Common myeloid progenitor, CD34-positive (primary cell): ENCODE measurements at regions not wholly inside any gene's neighbourhood (a gene's known extent, or its start where the extent isn't known, plus 50 kb on each side); places are given as distances from the start of the nearest gene placed in this dataset.

Experiments used
- CTCF ChIA-PET: fragments of 350-600 bp; sonication (Branson Sonifier 250); formaldehyde crosslinking; loops from one replicate; lab custom pipeline; 2021; ENCODE audit warnings: antibody characterized with exemption; lab: Charles Lee
- POLR2A ChIA-PET: fragments of 350-600 bp; sonication (Branson Sonifier 250); formaldehyde crosslinking; loops from one replicate; lab custom pipeline; 2021; ENCODE audit warnings: antibody characterized with exemption; lab: Charles Lee
- DNase-seq, 3 donors: peaks; one replicate each; pipeline versions ENCODE4 v3.0.0 to v3.0.0-alpha.2; 2013
- H3K27ac ChIP-seq, 2 experiments: 1 replicate in 1 of 2; 2 replicates in 1 of 2; pipeline ENCODE4 v1.7.0; 2013; ENCODE audit warnings: inconsistent platforms in 2 of 2, low read length in 2 of 2, mild to moderate bottlenecking in 2 of 2, low read depth in 1 of 2, moderate library complexity in 1 of 2; ENCODE audit not compliant: severe bottlenecking in 2 of 2, insufficient read depth in 1 of 2, poor library complexity in 1 of 2
- H3K27me3 ChIP-seq, 5 experiments: replicated peaks in 2 of 5; 1 replicate in 3 of 5; 2 replicates in 2 of 5; pipeline versions ENCODE4 v1.6.1 to v1.7.0; 2013; ENCODE audit warnings: low read length in 4 of 5, mild to moderate bottlenecking in 2 of 5, moderate library complexity in 2 of 5, inconsistent platforms in 1 of 5; ENCODE audit not compliant: insufficient read depth in 5 of 5, control insufficient read depth in 4 of 5
- H3K36me3 ChIP-seq, 4 experiments: 1 replicate in 2 of 4; 2 replicates in 2 of 4; pipeline versions ENCODE4 v1.6.1 to v1.7.0; 2013; ENCODE audit warnings: low read length in 3 of 4, control low read depth in 1 of 4, mild to moderate bottlenecking in 1 of 4; ENCODE audit not compliant: control insufficient read depth in 4 of 4, insufficient read depth in 4 of 4
- H3K4me1 ChIP-seq, 4 experiments: 1 replicate in 3 of 4; 2 replicates in 1 of 4; pipeline versions ENCODE4 v1.6.1 to v1.7.1; 2013; ENCODE audit warnings: low read length in 3 of 4, mild to moderate bottlenecking in 3 of 4, control low read depth in 1 of 4, inconsistent platforms in 1 of 4, moderate library complexity in 1 of 4; ENCODE audit not compliant: control insufficient read depth in 4 of 4, insufficient read depth in 4 of 4; ENCODE audit errors: control extremely low read depth in 1 of 4
- H3K4me3 ChIP-seq, 7 experiments: 1 replicate in 4 of 7; 2 replicates in 3 of 7; pipeline versions ENCODE4 v1.5.1 to v1.7.0; 2013; ENCODE audit warnings: mild to moderate bottlenecking in 7 of 7, low read length in 6 of 7, moderate library complexity in 6 of 7, inconsistent platforms in 2 of 7, low read depth in 2 of 7, control low read depth in 1 of 7; ENCODE audit not compliant: insufficient read depth in 4 of 7, control insufficient read depth in 1 of 7; ENCODE audit errors: extremely low read depth in 1 of 7
- H3K9me3 ChIP-seq, 5 experiments: 1 replicate in 4 of 5; 2 replicates in 1 of 5; pipeline versions ENCODE4 v1.6.1 to v1.7.1; 2013; ENCODE audit warnings: low read length in 4 of 5, mild to moderate bottlenecking in 2 of 5, inconsistent platforms in 1 of 5, low read depth in 1 of 5, moderate library complexity in 1 of 5; ENCODE audit not compliant: control insufficient read depth in 4 of 5, insufficient read depth in 2 of 5; ENCODE audit errors: control extremely low read depth in 1 of 5
- WGBS: methylation state at CpG from one replicate; pipeline ENCODE4 v1.1.5; 2013; ENCODE audit not compliant: insufficient coverage; 5-methylcytosine and 5-hydroxymethylcytosine counted together

DNA sequence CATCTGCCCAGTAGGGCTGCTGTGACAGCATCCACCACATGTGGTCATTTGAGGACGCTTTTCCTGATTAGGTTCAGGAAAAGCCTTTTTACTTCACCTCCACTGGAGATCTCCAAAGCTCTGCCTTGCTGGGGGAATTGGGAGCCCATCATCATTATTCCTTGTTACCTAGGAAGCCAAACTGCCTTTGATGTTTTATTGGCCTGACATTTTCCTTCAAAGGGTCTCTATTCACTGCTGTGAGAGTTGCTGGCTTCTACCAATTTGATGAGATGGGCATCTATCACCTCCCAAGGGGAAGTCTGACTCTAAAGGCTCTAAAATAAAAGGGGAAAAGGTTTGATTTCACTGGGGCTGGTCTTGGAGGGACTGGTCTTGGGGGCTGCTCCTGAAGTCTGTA, 678.6 kb downstream of the PTPRU start:
- no peaks in the 10 kb centered on the region for H3K4me1 ChIP-seq
- peaks cover 0 to 3% (median 2%) of the 10 kb centered on the region in 5 experiments for H3K9me3 ChIP-seq
- peaks cover 0 to 18% (median 0%) of the 10 kb centered on the region in 5 experiments for H3K27me3 ChIP-seq
- WGBS = 56% methylated on average over 1 of the region's 1 CpG
- DNase-seq = no peak
- H3K27ac ChIP-seq = no peak overlapping the region
- H3K4me3 ChIP-seq = no peak overlapping the region
- H3K36me3 ChIP-seq = no peaks in the 10 kb centered on the region
- ChIA-PET CTCF (no interaction called here), POLR2A (interaction anchor here (0.6 kb wide), 1 partner anchor 545 kb away, joined by 3 read pairs; no protein-coding TSS in a partner anchor)

DNA sequence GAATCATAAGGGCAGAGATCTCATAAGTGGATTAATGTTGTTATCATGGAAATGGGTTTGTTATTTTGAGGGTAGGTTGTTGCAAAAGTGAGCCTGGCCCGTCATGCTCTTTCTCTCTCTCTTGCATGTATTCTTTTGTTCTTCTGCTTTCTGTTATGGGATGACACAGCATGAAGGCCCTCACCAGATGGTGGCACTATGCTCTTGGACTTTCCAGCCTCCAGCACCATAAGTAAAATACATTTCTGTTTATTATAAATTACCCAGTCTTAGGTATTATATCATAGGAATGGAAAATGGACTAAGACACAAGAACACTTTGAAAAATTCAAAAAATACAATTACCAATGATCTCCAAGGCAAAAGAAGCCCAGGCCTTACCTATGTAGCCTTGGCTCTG, 676.1 kb downstream of the PTPRU start:
- Histone ChIP-seq H3K4me1 (no peaks in the 10 kb centered on the region), H3K4me3 (no peak overlapping the region), H3K9me3 (peaks cover 0 to 3% (median 2%) of the 10 kb centered on the region in 5 experiments), H3K36me3 (no peaks in the 10 kb centered on the region), H3K27ac (no peak overlapping the region), H3K27me3 (peaks cover 0 to 14% (median 0%) of the 10 kb centered on the region in 5 experiments)
- DNase-seq = no peak
- ChIA-PET POLR2A (no interaction called here), CTCF (no interaction called here)
- no CpG with 5 or more reads among the region's 1 CpG for WGBS

DNA sequence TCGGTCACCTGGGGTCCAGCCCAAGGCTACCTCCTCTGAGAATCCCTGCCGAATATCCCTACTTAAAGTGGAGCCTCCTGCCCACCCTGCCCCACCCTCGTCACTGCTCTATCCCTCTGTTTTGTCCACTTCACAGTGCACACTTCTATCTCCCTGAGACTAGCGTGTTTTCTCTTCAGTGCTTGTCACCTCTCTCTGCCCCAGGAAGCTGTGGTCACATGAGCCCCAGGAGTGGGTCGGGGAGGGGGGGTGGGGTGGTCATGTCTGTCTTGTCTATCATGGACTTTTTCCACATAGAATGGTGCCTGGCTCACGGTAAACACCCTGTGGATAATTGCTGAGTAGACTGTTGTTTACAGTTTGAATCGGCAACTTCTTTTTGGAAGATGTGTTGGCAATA, 673.6 kb downstream of the PTPRU start:
- 53% methylated on average over 4 of the region's 7 CpGs for WGBS
- H3K4me1 ChIP-seq = no peaks in the 10 kb centered on the region
- CTCF ChIA-PET = no interaction called here
- peaks cover 0 to 11% (median 0%) of the 10 kb centered on the region in 5 experiments for H3K27me3 ChIP-seq
- H3K27ac ChIP-seq = no peak overlapping the region
- no peak overlapping the region for H3K4me3 ChIP-seq
- POLR2A ChIA-PET = no interaction called here
- no peaks in the 10 kb centered on the region for H3K36me3 ChIP-seq
- peaks cover 0 to 3% (median 2%) of the 10 kb centered on the region in 5 experiments for H3K9me3 ChIP-seq
- peak in 1 of 3 donors; percentile 9 for DNase-seq

DNA sequence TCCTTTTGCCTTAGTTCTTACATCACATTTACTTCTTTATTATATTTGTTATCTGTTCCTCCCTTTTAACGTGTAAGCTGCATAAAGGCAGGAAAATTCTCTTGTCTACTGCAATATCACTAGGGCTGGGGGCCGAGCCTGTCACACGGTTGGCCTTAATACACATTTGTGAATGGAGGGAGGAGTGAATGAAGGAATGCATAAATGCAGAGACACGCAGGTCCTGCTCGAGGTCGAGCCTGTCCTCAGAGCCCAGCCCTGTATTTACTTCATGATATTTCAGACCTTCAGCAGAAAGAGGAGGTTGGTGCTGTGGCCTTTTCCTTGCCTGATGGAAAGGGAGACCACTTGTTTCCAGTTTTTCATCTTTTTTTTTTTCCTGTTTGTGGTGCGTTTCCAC, 671.3 kb downstream of the PTPRU start:
- Histone ChIP-seq H3K4me3 (no peak overlapping the region), H3K27me3 (peaks cover 0 to 17% (median 0%) of the 10 kb centered on the region in 5 experiments), H3K27ac (no peak overlapping the region), H3K4me1 (no peaks in the 10 kb centered on the region), H3K36me3 (no peaks in the 10 kb centered on the region), H3K9me3 (peaks cover 0 to 3% (median 2%) of the 10 kb centered on the region in 5 experiments)
- DNase-seq = no peak
- POLR2A ChIA-PET = no interaction called here
- CTCF ChIA-PET = no interaction called here
- 100% methylated on average over 6 of the region's 7 CpGs for WGBS

DNA sequence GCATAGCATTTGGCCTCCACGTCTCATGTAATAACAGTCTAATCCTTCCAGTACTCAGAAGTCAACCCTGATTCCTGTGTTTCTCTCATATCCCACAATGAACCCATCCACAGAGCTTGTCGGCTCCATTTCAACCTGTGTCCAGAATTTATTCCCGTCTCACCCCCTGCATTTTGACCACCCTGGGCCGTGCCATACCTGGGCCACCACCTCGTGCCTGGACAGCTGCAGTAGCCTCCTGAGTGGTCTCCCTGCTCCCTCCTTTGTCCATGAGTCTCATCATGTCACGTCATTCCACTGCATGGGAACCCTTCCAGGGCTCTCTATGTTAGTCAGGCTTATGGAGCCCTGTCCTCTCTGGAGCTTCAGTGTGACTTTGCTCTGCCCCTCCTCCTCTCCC, 670.6 kb downstream of the PTPRU start:
- WGBS = 90% methylated on average over 6 of the region's 6 CpGs
- H3K4me3 ChIP-seq = no peak overlapping the region
- no peaks in the 10 kb centered on the region for H3K36me3 ChIP-seq
- H3K27me3 ChIP-seq = peaks cover 0 to 23% (median 0%) of the 10 kb centered on the region in 5 experiments
- ChIA-PET CTCF (no interaction called here), POLR2A (no interaction called here)
- no peaks in the 10 kb centered on the region for H3K9me3 ChIP-seq
- no peak for DNase-seq
- H3K27ac ChIP-seq = no peak overlapping the region
- H3K4me1 ChIP-seq = no peaks in the 10 kb centered on the region

DNA sequence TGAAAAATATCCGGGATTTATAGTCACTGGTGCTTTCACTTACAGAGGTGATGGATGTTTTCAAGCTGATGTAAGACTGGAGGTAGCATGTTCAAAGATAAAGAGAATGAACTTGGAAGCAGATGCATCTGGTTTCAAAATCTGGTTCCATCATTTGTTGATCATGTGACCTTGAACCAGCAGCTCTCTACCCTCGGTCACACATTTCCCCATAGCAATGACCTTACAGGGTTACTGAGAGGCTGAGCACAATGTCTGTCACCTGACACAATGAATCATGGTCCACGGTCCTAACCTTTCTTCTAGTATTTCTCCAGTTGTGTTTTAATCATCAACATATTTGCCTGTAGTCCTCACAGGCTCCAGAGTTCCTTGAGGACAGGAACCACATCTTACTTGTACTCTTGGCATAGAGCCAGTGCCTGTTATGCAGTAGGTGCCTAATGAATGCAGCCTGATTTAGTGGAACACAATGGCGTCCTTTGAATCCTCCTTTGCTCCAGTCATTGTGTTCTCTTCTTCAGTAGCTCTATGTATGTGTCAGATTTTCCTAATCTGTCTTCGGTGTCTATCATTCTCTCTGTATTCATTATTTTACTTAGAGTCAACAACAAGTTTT, 667.3 kb downstream of the PTPRU start:
- POLR2A ChIA-PET = no interaction called here
- Histone ChIP-seq H3K27me3 (peaks cover 0 to 30% (median 3%) of the 10 kb centered on the region in 5 experiments), H3K4me3 (no peak overlapping the region)

DNA sequence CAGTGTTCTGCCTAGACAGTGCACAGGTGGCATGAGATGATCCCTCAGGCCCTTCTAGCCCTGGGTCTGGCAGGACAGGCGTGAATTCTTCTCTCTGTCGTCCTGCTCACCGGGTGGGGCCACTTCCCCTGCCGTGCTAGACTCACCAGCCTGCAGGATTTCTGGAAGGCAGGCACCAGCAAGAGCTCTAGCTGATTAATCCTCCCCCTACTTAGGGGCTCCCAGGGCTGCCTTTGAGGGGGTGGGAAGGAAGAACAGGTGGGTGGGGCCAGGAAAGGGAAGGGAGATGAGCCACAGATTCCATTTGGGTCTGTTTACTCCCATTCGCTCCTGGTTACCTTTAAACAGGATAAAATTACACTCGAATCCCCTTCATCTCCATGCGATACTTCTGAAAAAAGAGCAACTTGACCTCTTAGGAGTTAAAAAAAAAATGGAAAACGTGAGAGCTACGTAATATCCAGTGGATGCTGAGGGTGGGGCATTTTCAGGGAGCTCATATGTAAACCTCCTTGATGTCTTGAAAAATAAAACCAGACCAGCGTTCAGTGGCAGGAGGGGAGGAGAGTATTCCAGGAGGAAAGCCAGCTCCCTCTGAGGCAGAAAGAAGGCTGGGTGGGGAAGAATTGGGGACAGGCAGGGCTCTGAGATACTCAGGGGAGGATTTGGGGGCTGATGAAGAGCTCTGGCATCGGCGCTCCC, 665.5 kb downstream of the PTPRU start:
- Histone ChIP-seq H3K27me3 (peaks cover 0 to 27% (median 3%) of the 10 kb centered on the region in 5 experiments), H3K36me3 (no peaks in the 10 kb centered on the region), H3K4me1 (peaks cover 0 to 8% (median 0%) of the 10 kb centered on the region in 4 experiments), H3K27ac (no peak overlapping the region), H3K9me3 (no peaks in the 10 kb centered on the region), H3K4me3 (no peak overlapping the region)
- CTCF ChIA-PET = interaction anchor here (0.9 kb wide), 1 partner anchor 21 kb away, joined by 5 read pairs; no protein-coding TSS in a partner anchor
- 67% methylated on average over 8 of the region's 12 CpGs for WGBS
- POLR2A ChIA-PET = interaction anchor here (0.6 kb wide), 1 partner anchor 93 kb away, joined by 3 read pairs; no protein-coding TSS in a partner anchor
- DNase-seq = no peak

More for the DNA sequence above, 667.3 kb downstream of the PTPRU start:
- no peaks in the 10 kb centered on the region for H3K36me3 ChIP-seq
- no peak overlapping the region for H3K27ac ChIP-seq
- CTCF ChIA-PET = no interaction called here
- no peaks in the 10 kb centered on the region for H3K9me3 ChIP-seq
- H3K4me1 ChIP-seq = no peaks in the 10 kb centered on the region
- WGBS = 93% methylated on average over 3 of the region's 5 CpGs
- no peak for DNase-seq
